SU-DHL-6 (cell line): ENCODE measurements at regions not wholly inside any gene's neighbourhood (a gene's known extent, or its start where the extent isn't known, plus 50 kb on each side); places are given as distances from the start of the nearest gene placed in this dataset.
"Not testable (repeated sequence)": the region's sequence is repeated elsewhere in the genome, so short reads cannot be mapped to it uniquely, and the experiment has no call there.

Experiments used
- H2AFZ ChIP-seq: fragments of 200-600 bp; sonication (generic); 2 replicates; pipeline ENCODE4 v1.6.1; 2014; ENCODE audit warnings: low read depth, mild to moderate bottlenecking, moderate library complexity, mixed read lengths, antibody characterized with exemption, low read length; ENCODE audit not compliant: severe bottlenecking
- H3F3A ChIP-seq: fragments of 200-600 bp; shearing (Covaris generic); 2 replicates; pipeline ENCODE4 v1.6.0; 2016; ENCODE audit warnings: antibody characterized with exemption, mild to moderate bottlenecking; ENCODE audit not compliant: insufficient read depth
- H3K27ac ChIP-seq: fragments of 200-600 bp; sonication (generic); 2 replicates; pipeline ENCODE4 v1.5.1; 2016; ENCODE audit warnings: low read depth, mild to moderate bottlenecking, low read length, moderate library complexity, mixed read lengths
- H3K27me3 ChIP-seq: fragments of 200-600 bp; sonication (generic), shearing (Covaris generic); 2 replicates; pipeline ENCODE4 v1.6.0; 2014; ENCODE audit warnings: mild to moderate bottlenecking, low read length
- H3K36me3 ChIP-seq: fragments of 200-600 bp; sonication (generic); 2 replicates; pipeline ENCODE4 v1.6.1; 2014; ENCODE audit warnings: mild to moderate bottlenecking, low read length, mixed read lengths
- H3K4me2 ChIP-seq: fragments of 300-600, 200-600 bp; shearing (Covaris generic), sonication (generic); 2 replicates; pipeline ENCODE4 v1.6.0; 2014; ENCODE audit warnings: low read length, low read depth, mild to moderate bottlenecking; ENCODE audit not compliant: poor library complexity, severe bottlenecking
- H3K4me3 ChIP-seq: fragments of 200-600 bp; sonication (generic); 2 replicates; pipeline ENCODE4 v1.5.1; 2014; ENCODE audit warnings: antibody characterized with exemption, low read length, mild to moderate bottlenecking, mixed read lengths; ENCODE audit not compliant: insufficient read depth, poor library complexity, severe bottlenecking
- H3K79me2 ChIP-seq: fragments of 200-600 bp; sonication (generic); 2 replicates; pipeline ENCODE4 v1.6.1; 2014; ENCODE audit warnings: mild to moderate bottlenecking, low read length, moderate library complexity; ENCODE audit not compliant: insufficient read depth
- H3K9ac ChIP-seq: fragments of 200-600 bp; sonication (generic); 2 replicates; pipeline ENCODE4 v1.7.0; 2014; ENCODE audit warnings: mild to moderate bottlenecking, low read length
- H3K9me2 ChIP-seq: fragments of 200-600 bp; sonication (generic); replicated peaks from 2 replicates; pipeline ENCODE4 v1.6.1; 2014; ENCODE audit warnings: low read length; ENCODE audit not compliant: insufficient read depth
- H3K9me3 ChIP-seq: fragments of 200-600 bp; sonication (generic); 2 replicates; pipeline ENCODE4 v1.6.1; 2014; ENCODE audit warnings: low read length, mixed read lengths; ENCODE audit not compliant: insufficient read depth
- H4K20me1 ChIP-seq: fragments of 200-600 bp; sonication (generic); 2 replicates; pipeline ENCODE4 v1.6.1; 2014; ENCODE audit warnings: low read depth, mild to moderate bottlenecking, antibody characterized with exemption, low read length, moderate library complexity, mixed read lengths
- EZH2phosphoT487 ChIP-seq: fragments of 200-600 bp; sonication (generic), shearing (Covaris generic); conservative IDR thresholded peaks from 2 replicates; pipeline ENCODE4 v1.6.1; 2018; ENCODE audit warnings: mild to moderate bottlenecking, antibody characterized with exemption, low read length, moderate library complexity, mixed read lengths
- TF ChIP-seq, protein P1 (sequence below): fragments of 200-600 bp; sonication (generic); IDR thresholded peaks from one replicate; pipeline ENCODE4 v1.5.1; 2017; ENCODE audit warnings: antibody characterized with exemption, mild to moderate bottlenecking, low read length, moderate library complexity; ENCODE audit not compliant: insufficient read depth, poor library complexity, severe bottlenecking

DNA sequence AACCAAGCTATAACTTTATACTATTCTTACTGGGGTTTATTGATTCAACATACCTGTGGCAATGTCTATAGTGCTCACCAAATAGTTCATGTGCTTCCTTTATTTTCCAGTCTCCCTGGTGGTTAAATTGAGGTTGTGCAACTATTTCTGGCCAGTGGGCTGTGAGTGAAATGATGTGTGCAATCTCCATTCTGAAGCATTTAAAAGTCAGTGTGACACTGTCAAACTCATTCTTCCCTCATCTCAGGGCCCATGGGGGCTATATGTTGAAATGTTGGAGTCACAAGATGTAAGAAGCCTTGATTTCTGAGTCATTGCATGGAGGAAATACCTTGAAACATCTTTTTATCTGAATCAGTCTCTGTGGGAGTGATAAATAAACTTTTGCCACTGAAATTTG, 414.3 kb upstream of the RPS6KA3 start:
- H3K4me2 ChIP-seq = no peak overlapping the region
- H3K27me3 ChIP-seq = no peaks in the 10 kb centered on the region
- no peaks in the 10 kb centered on the region for H3K79me2 ChIP-seq
- no peak overlapping the region for H3K9ac ChIP-seq
- H3K27ac ChIP-seq = no peak overlapping the region
- H3K9me3 ChIP-seq = no peaks in the 10 kb centered on the region
- H3K9me2 ChIP-seq = no peaks in the 10 kb centered on the region
- TF ChIP-seq EZH2phosphoT487 = no peak
- TF ChIP-seq, protein P1, sequence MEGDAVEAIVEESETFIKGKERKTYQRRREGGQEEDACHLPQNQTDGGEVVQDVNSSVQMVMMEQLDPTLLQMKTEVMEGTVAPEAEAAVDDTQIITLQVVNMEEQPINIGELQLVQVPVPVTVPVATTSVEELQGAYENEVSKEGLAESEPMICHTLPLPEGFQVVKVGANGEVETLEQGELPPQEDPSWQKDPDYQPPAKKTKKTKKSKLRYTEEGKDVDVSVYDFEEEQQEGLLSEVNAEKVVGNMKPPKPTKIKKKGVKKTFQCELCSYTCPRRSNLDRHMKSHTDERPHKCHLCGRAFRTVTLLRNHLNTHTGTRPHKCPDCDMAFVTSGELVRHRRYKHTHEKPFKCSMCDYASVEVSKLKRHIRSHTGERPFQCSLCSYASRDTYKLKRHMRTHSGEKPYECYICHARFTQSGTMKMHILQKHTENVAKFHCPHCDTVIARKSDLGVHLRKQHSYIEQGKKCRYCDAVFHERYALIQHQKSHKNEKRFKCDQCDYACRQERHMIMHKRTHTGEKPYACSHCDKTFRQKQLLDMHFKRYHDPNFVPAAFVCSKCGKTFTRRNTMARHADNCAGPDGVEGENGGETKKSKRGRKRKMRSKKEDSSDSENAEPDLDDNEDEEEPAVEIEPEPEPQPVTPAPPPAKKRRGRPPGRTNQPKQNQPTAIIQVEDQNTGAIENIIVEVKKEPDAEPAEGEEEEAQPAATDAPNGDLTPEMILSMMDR = no peak
- no peaks in the 10 kb centered on the region for H3K36me3 ChIP-seq
- no peak overlapping the region for H3K4me3 ChIP-seq
- no peaks in the 10 kb centered on the region for H4K20me1 ChIP-seq
- no peak overlapping the region for H2AFZ ChIP-seq
- H3F3A ChIP-seq = no peaks in the 10 kb centered on the region

DNA sequence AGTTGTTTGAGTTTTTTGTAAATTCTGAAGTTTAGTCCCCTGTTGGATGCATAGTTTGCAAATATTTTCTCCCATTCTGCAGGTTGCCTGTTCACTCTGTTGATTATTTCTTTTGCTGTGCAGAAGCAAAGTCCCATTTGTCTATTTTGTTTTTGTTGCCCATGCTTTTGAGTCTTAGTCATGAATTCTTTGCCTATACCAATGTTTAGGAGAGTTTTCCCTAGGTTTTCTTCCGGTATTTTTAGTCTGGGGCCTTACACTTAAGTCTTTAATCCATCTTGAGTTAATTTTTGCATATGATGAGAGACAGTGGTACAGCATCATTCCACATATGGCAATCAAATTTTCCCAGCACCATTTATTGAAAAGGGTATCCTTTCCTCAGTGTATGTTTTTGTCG, 405.8 kb upstream of the RPS6KA3 start:
- H3K36me3 ChIP-seq = no peaks in the 10 kb centered on the region
- no peaks in the 10 kb centered on the region for H4K20me1 ChIP-seq
- no peaks in the 10 kb centered on the region for H3K9me3 ChIP-seq
- no peaks in the 10 kb centered on the region for H3K9me2 ChIP-seq
- no peaks in the 10 kb centered on the region for H3K27me3 ChIP-seq
- no peak overlapping the region for H2AFZ ChIP-seq
- H3F3A ChIP-seq = no peaks in the 10 kb centered on the region
- H3K4me3 ChIP-seq = no peak overlapping the region
- TF ChIP-seq, protein P1 = no peak
- TF ChIP-seq EZH2phosphoT487 = no peak
- H3K4me2 ChIP-seq = no peak overlapping the region
- no peak overlapping the region for H3K27ac ChIP-seq
- no peak overlapping the region for H3K9ac ChIP-seq
- H3K79me2 ChIP-seq = no peaks in the 10 kb centered on the region

DNA sequence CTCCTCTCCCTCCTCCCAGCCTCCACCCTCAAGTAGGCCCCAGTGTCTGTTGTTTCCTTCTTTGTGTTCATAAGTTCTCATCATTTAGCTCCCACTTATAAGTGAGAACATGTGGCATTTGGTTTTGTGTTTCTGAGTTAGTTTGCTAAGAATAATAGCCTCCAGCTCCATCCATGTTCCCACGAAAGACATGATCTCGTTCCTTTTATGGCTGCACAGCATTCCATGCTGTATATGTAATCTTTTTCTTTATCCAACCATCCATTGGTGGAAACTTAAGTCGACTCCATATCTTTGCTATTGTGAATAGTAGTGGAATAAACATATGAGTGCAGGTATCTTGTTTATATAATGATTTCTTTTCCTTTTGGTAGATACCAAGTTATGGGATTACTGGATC, 405.0 kb upstream of the RPS6KA3 start:
- not testable (repeated sequence) for H3F3A ChIP-seq, H3K4me3 ChIP-seq, H4K20me1 ChIP-seq, H2AFZ ChIP-seq, H3K9ac ChIP-seq, H3K79me2 ChIP-seq, H3K9me3 ChIP-seq, H3K27me3 ChIP-seq, H3K9me2 ChIP-seq, H3K36me3 ChIP-seq, H3K27ac ChIP-seq, H3K4me2 ChIP-seq

DNA sequence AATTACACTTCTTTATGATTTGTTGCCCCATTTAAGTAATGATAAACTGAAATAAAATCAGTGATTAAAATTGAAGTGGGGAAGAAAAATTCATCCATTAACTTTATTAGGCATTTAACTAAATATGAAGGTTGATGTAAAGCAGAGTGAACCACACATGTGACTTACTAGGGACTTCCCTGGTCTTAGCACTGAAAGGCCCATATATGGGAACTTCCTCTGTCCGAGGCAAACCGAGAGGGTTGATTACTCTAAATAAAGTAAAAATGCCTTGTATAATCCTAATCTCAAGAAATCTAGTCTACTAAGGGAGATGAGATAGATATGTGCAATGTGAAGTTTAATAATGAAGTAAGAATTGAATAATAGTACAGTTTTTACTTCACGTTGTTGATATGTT, 403.9 kb upstream of the RPS6KA3 start:
- no peak overlapping the region for H3K4me2 ChIP-seq
- H4K20me1 ChIP-seq = no peaks in the 10 kb centered on the region
- no peaks in the 10 kb centered on the region for H3K79me2 ChIP-seq
- H3K36me3 ChIP-seq = no peaks in the 10 kb centered on the region
- H3F3A ChIP-seq = no peaks in the 10 kb centered on the region
- no peak overlapping the region for H3K9ac ChIP-seq
- H3K9me3 ChIP-seq = no peaks in the 10 kb centered on the region
- H3K4me3 ChIP-seq = no peak overlapping the region
- no peaks in the 10 kb centered on the region for H3K27me3 ChIP-seq
- no peak overlapping the region for H2AFZ ChIP-seq
- TF ChIP-seq, protein P1 = no peak
- H3K9me2 ChIP-seq = no peaks in the 10 kb centered on the region
- H3K27ac ChIP-seq = no peak overlapping the region
